ENCODE measurements at regions not wholly inside any gene's neighbourhood (a gene's known extent, or its start where the extent isn't known, plus 50 kb on each side); places are given as distances from the start of the nearest gene placed in this dataset.
"Not testable (repeated sequence)": the region's sequence is repeated elsewhere in the genome, so short reads cannot be mapped to it uniquely, and the experiment has no call there.

GRCh38 chr7:46932306-46932675 is 649.6 kb downstream of the TNS3 start:
- ATAC-seq = no peak

GRCh38 chr7:46930366-46930765 is 651.5 kb downstream of the TNS3 start:
- ATAC-seq = no peak

- no peak for ATAC-seq
Measured at GRCh38 chr7:46929359-46929758, 652.6 kb downstream of the TNS3 start.

- ATAC-seq = no peak
Measured at GRCh38 chr7:46928719-46929118, 653.2 kb downstream of the TNS3 start.

GRCh38 chr7:46927131-46927810 is 654.6 kb downstream of the TNS3 start:
- ATAC-seq = no peak

GRCh38 chr7:46916581-46916980 is 665.3 kb downstream of the TNS3 start:
- ATAC-seq = no peak

GRCh38 chr7:46912692-46913091 is 669.2 kb downstream of the TNS3 start:
- no peak for ATAC-seq

GRCh38 chr7:46909601-46910051 is 672.3 kb downstream of the TNS3 start:
- ATAC-seq = no peak

- no peak for ATAC-seq
Measured at GRCh38 chr7:46908770-46909169, 673.1 kb downstream of the TNS3 start.

GRCh38 chr7:46904523-46904922 is 677.4 kb downstream of the TNS3 start:
- ATAC-seq = not testable (repeated sequence)

- ATAC-seq = no peak
Measured at GRCh38 chr7:46902463-46902862, 679.4 kb downstream of the TNS3 start.

- ATAC-seq = no peak
Measured at GRCh38 chr7:46900312-46901263, 681.3 kb downstream of the TNS3 start.

- ATAC-seq = no peak
Measured at GRCh38 chr7:46897381-46897780, 684.5 kb downstream of the TNS3 start.

- ATAC-seq = no peak
Measured at GRCh38 chr7:46886669-46887374, 695.1 kb downstream of the TNS3 start.

GRCh38 chr7:46885167-46885566 is 696.7 kb downstream of the TNS3 start:
- ATAC-seq = no peak

- ATAC-seq = no peak
Measured at GRCh38 chr7:46881507-46882127, 700.3 kb downstream of the TNS3 start.

- no peak for ATAC-seq
Measured at GRCh38 chr7:46880508-46881196, 701.3 kb downstream of the TNS3 start.

GRCh38 chr7:46879783-46880182 is 702.1 kb downstream of the TNS3 start:
- no peak for ATAC-seq

GRCh38 chr7:46871516-46871915 is 710.4 kb downstream of the TNS3 start:
- no peak for ATAC-seq

- ATAC-seq = no peak
Measured at GRCh38 chr7:46864716-46865115, 717.2 kb downstream of the TNS3 start.

- no peak for ATAC-seq
Measured at GRCh38 chr7:46859963-46860475, 721.9 kb downstream of the TNS3 start.

- no peak for ATAC-seq
Measured at GRCh38 chr7:46855851-46856250, 726.1 kb downstream of the TNS3 start.
